GM12891 (cell line): ENCODE measurements at regions not wholly inside any gene's neighbourhood (a gene's known extent, or its start where the extent isn't known, plus 50 kb on each side); places are given as distances from the start of the nearest gene placed in this dataset.

Experiments used
- POLR2A ChIP-seq: IDR thresholded peaks from 2 replicates; pipeline ENCODE4 v1.6.1; 2011; ENCODE audit warnings: low read depth, low read length, control low read depth
- POLR2AphosphoS5 ChIP-seq: IDR thresholded peaks from 2 replicates; pipeline ENCODE4 v1.6.1; 2011; ENCODE audit warnings: low read depth, low read length, control low read depth
- SPI1 ChIP-seq: IDR thresholded peaks from 2 replicates; pipeline ENCODE4 v1.6.1; 2011; ENCODE audit warnings: low read depth, low read length, control low read depth

GRCh38 chr7:22879280-22879679, 56.6 kb upstream of the TOMM7 start:
- no peak for TF ChIP-seq POLR2AphosphoS5
- no peak for TF ChIP-seq POLR2A
- TF ChIP-seq SPI1, result no peak
